Superior temporal gyrus (tissue), 1 donor: ENCODE measurements at regions not wholly inside any gene's neighbourhood (a gene's known extent, or its start where the extent isn't known, plus 50 kb on each side); places are given as distances from the start of the nearest gene placed in this dataset.

Source experiments
- DNase-seq: peaks from one replicate; pipeline ENCODE4 v3.0.0-alpha.2; 2016; ENCODE audit errors: extremely low spot score

DNA sequence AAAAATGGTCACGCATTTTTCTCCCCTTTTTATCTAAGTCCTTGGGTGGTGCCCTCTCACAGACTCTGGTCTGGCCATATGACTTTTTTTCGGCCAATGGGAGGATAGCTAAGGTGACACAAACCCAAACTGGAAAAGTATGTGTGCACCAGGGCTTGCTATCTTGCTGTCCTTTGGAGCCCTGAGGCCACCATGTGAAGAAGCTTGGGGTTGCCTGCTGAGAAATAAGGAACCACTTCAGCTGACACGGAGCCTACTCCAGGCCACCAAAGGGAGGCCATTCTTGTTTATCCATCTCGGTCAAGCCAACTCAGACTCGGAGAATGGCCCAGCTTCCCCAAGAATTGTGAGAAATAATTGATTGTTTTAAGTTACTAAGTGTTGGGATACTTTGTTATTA, 111.4 kb upstream of the ZFHX3 start:
- no peak for DNase-seq

DNA sequence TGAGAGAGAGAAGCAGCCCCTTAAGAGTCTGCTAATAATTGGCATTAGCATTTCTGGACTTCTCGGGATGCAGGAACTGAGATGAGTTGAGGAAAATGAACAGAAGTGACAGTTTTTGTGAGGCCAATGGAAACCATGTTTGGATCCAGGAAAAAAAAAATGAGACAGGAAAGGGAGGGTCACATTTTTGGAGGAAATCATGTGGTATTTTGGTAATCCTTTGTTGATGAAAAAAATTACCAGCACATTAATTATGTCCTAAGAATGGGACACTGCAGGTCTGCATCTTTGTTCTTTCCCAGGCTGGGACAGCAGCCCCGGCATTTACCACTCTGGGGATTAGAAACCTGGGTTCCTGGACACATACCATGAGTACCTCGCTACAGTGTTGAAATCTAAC, 109.9 kb upstream of the ZFHX3 start:
- DNase-seq = no peak

DNA sequence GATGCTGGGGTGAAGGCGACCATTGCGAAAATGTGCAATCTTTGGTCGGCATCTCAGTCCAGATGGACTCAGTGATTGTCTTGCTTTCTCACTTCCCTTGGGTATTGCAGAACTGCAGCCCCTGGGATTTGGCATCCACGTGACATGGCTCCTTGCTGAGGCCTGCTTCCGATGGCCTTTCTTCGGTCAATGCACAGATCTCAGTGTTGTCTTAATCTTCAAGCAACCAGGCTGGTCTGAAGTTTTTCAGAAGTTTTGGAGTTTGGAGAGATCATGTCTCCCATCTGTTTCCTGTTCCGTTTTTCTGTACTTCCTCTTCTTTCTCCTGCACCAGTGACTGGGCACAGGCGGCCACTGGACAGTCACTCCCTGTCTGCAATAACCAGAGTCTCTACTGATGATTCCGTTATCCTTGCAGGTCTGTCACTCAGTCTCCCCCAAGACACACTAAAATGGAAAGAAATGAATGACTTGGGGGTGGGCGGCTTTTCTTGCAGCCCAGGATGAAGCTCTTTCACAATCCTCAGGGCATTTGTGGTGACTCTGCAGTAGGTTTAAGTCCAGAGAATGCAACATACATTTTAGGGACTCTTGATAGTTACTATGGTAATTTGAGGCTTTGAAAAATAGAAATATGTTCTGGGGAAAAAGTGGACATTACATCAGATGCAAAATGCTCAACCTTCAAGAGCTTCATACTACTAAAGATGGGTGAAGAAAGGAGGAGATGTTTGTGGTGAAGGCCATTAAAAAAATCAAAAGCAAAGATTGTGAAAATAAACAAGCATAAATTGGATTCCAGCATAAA, 106.3 kb upstream of the ZFHX3 start:
- peak; percentile 37 for DNase-seq

DNA sequence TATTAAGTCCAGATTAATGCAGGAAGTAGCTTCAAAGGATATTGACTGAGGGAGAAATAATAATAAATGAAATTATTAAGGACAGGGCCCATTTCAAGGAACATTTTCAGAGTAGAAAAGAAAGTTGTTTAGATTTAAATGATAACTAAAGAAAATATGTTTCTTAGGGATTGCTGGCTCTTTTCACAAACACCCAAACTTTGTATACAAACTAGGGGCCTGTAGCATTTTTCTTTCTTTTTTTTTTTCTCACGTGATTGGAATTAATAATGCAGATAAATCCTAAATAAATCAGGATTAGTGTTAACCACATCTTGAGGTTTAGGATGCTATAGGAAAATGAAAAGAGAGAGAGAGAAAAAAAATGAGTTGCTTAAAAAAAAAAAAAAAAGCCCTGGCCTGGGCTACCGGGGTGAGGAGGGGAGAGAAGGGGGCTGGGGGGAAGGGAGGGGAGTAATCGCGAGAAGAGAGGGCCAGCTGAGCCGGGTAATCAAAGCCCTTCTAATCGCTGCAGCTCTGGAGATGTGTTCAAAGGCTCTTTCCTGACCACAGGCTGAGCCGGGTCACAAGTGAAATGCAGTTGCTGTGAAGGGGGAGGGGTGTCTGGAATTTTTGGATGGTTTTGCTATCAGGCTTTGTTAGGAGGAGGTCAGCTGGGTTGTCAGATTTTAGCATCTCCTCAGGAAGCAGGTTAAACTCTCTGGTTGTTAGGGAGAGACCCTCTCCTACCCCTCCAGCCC, 104.6 kb upstream of the ZFHX3 start:
- DNase-seq = no peak

DNA sequence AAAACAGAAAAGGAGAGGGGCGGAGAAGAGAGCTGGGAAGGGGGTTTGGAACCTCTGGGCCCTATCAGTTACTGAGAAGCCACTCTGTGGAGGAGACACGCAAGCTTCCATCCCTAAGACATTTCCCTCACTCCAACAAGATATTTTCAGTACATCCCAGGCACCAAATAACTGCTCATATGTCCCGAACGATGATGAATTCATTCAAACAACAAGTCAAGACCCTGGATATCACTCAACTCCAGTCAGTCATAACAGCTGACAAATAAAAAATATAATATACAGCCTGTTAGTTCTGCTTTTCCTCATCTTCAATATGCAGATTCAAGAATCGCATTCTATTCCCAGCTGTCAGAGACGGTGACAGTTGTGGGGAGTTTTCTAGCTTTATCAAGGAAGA, 104.0 kb upstream of the ZFHX3 start:
- no peak for DNase-seq

DNA sequence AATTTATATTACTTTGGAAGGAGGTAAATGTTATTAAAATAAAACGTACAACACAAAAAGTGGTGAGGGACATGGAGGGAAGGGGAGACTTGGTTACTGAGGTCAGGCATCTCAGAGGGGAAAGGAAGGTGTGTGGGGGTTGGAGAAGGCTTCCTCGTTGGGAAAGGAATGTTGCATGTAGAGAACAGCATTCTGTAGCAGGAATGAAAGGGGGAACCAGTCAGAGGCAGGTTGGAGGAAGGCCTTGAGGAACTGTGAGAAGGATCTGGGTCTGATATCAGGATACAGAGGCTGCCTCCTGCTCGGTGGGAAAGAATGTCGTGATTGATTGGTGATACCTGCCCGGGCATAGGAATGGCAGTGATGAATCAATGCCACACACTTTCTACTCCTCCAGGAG, 103.3 kb upstream of the ZFHX3 start:
- DNase-seq = no peak

DNA sequence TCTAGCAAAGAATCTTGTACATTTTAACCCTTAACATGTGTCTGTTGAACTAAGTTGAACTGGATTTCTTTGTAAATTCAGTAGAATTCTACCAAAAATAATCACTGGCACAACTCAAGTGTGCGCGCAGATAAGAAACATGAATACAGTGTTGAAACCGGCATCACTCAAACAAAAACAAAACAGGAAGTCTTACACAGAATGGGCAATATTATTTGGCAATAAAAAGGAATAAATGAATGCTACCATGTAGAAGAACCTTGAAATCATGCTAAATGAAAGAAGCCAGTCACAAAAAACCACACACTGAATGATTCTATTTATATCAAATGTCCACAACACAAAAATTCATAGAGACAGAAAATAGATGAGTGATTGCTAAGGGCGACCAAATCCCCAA, 102.9 kb upstream of the ZFHX3 start:
- DNase-seq = no peak

DNA sequence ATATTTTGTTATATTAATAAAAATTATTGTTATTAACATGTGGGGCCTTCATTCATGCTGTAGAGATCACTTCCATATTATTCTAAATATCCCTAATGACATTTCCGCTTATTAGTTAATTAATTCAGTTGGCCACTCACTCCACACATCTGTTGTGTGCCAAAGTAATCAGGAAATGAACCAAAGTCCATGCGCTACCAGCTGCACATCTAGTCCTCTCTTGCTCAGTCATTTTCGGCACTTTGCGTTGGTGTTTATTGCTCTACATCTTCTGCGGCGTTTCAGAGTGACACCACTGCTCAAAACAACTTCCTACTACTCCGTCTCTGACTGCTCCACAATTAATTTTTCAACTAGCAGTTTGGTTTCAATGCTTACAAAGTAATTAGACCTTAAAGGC, 101.4 kb upstream of the ZFHX3 start:
- DNase-seq = no peak

DNA sequence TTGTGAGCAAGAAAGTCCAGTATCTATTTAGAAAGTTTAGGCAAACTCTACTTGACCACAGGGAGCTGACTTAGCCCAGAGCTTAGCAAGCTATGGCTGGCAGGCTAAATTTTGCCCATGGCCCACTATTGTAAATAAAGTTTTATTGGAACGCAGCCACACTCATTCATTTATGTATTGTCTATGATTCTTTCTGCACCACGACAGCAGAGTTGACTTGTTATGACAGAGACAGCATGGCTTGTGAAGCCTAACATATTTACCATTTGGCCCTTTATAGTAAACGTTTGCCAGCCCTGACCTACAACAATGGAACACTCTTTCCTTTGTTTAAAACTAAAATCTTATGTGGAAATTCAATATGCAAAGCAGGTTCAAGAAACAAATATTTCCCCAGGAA, 100.0 kb upstream of the ZFHX3 start:
- no peak for DNase-seq

DNA sequence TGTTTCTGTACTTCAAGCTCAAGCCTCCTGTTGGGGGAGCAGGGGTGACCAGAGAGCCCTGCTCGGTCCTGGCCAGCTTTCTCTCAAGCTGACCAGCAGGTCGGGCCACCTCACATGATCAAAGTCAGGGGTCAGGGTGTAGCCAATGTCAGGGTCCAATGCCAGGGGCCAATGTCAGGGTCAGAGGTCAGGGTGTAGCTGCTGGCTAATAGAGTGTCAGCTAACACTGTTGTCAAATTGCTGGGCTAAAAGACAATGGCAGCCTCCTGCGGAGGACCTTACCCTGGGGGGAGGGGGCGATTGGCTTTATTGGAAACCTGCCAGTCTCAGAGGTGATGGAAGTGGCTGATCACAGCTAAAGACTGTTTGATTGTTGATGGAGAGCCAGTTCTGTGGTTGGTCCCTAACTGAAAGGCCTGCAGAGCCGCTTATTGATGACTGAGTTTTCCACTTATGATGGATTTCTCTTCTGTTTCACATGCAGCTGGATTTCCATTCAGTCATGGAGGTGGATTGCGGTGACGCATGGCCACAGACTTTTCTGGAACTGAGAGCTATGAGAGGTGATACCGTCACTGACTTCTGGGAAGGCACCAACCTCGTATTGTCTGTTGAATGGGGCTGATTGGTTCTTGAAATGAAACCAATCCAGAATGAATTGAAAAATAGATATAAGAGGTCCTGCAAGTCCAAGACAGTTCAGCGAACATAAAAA, 97.4 kb upstream of the ZFHX3 start:
- DNase-seq = no peak

DNA sequence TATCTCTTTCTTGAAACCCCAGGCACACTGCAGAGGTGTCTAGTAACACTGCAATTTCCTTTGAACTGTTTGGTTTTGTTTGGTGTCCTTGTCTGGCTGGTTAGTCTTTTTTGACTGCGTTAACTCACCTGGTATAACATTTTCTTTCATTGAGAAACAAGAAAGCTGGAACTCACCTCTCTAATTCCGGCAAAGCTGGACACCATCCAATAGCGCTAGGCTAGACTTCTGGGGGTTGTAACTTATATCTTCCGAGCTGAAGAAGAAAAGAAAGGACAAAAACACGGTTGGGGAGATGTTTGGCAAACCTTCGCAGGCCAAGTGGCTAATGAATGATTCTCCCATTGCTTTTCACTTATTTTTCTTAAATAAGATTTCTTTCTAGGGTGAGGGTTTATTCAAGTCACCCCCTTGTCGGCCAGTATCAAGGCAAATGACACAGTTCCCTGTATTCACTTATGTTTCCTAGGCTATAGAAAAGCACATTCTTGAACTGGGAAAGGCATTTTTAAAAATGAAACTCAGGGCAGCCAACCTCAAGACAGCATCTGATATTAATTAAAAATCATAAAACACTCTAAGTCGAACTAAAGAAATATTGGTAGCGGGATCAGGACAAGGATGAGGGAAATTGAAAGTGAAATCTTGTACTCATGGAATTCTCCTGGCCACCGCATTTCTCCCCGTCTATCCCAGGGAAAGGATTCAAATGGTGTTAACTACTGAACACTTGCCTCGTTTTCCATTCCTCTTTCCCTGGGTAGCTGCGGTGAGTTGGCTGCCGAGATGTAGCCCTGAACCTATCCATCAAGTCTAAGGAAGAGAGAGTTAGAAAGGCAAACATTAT, 95.9 kb upstream of the ZFHX3 start:
- no peak for DNase-seq

DNA sequence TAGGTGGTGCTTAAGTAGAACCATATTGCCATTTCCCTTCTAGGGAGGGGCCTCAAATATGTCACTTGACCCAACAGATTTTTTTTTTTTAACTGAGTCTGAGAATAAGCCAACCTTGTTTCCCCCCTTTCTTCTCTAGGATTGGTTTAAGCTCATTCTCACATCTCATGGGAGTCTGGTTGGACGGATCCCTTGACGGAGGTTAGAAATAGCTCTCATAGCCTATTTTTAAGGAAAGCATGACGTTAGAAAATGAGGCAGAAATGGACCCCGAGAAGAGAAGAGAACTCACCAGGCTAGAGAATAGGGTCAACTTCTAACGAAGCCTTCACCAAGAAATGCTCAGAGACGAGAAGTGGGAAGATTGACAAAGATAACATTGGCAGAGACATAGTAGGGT, 95.1 kb upstream of the ZFHX3 start:
- DNase-seq = no peak

DNA sequence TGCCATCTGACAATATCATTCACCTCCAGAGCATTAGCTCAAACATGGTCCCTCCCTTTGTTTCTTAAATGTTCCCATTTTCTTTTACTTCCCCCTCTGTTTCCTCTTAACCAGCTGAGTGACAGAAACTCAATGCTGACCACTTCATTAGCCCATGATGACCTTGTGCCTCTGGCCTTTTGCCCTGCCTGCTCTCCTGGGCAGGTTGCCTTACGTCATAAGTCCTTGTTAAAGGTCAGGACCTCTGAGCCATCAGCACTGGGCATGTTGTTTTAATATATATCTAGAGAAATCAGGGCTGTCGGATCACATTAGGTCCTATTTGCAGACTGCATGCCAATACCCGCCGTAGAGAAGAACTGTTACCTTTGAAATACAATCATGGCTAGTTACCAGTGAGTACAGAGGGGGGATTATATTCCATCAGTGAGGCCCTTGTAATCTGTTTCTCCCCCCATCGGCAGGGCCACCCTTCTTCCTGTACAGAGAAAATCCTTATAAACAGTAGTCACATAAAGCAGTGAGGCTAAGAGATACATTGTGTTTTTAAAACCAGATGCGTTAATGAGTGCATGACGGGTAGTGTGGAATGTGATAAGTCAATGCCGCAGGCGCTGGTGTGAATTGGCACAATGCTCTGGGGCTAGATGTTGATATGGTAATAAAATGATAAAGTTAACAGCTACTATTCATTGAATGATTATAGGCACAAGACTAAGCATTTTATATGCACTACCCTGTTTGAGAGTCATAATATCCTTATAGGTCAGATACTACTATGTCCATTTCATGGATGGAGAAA, 94.3 kb upstream of the ZFHX3 start:
- DNase-seq = no peak

DNA sequence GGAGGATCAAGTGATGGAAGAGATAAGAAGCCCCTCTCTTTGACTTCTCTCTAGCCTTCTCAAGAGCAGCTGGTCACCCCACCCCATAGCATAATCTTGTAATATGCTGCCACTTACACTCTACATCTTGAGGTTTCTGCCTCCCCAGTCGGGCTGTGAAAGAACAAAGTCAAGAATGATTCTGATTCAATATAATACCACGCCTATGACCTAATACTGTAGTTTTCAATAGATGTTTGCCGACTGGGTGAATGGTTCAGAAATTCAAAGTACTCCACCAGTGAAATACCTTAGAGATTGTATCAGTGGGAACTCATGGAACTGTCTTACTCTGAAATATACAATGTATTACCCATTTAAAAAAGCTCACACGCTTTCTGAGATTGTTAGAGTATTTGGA, 93.0 kb upstream of the ZFHX3 start:
- DNase-seq = no peak

DNA sequence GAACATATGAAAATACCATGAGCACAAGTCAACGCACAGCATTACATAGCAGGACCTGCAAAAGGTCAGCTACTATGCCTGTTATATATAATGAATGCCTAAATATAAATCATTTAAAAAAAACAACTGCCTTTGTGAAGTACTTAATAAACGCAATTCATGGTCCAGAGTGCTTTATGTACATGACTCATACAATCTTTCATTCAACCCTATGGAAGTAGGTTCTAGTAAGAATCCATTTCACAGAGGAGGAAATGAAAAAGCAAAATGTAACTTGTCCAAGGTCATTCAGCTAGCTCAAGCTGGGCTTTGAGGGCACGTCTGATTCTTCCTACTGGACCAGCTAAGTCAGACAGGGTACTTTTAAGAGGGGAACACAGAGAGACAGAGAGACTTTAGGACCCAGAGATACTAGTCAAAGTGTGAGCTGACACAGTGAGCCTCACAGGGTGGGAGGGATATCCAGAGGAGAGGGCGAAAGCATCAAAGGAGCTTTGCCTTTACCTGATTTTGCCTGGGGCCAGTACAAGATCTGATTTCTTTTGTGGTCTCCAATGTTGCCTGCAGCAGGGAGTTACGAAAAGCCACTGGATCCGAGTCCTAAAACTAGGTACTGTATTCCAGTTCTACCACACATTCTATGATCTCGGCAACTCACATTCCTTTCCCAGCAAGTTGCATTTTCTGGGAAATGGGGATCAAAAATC, 83.4 kb upstream of the ZFHX3 start:
- DNase-seq = no peak

DNA sequence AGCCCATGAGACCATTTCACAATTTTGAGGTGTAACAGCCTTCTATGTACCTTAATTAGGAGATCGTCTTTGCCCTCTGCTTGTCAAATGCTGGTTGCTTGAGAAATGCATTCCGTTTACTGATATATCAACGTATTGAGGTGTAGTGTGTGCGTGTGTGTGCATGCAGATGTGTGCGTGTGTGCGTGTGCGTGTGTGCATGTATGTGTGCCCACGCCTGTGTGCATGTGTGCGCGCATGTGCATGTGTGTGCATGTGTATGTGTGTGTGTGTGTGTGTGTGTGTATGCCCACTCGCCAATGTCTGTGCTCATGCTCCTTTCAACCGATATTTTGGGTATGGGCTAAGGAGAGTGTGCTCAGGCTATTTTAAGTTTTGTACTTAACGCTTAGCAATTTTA, 81.5 kb upstream of the ZFHX3 start:
- no peak for DNase-seq

DNA sequence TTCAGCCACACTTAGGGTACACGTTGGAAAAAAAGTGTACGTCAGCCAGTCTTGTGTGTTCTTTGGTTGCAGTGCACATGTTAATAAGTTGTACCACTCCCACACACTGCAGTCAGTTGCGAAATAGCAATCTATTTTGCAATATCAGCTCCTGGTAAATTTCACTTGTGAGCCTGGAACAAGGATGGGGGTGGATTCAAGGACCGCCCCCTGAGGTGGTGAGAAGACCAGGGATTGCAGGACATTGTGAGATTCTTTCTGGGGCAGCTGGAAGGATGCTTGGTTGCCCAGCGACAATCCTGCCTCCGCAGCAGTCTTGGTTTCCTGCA, 78.6 kb upstream of the ZFHX3 start:
- DNase-seq = peak; percentile 29

DNA sequence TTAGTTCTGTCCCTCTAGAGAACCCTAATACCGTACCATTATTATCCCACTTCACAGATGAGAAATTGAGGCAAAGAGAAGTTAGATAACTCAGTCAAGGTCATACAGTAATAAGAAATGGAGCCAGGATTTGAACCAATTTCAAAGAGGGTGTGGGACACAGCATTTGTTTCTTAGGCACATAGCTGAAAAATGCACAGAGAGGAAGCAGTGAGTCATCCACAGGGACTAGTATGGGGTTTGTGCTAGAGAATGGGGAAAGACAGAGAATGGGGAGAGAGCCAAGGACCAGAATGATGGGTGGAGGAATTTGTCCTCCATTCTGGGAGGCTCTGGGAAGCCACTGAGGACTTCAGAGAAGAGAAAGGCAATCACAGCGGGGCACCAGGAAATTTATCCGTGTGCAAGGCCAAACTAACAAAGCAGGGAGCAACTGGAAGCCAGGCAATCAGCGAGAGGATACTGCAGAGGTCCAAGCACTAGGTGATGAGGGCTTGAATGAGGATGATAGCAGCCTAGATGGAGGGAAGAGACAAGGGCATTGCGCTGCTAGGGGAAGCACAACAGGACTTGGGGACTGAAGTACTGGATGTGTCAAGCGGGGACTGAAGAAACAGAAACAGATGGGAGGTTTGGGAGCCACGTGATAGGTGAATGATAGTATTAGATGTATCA, 78.1 kb upstream of the ZFHX3 start:
- DNase-seq = no peak

DNA sequence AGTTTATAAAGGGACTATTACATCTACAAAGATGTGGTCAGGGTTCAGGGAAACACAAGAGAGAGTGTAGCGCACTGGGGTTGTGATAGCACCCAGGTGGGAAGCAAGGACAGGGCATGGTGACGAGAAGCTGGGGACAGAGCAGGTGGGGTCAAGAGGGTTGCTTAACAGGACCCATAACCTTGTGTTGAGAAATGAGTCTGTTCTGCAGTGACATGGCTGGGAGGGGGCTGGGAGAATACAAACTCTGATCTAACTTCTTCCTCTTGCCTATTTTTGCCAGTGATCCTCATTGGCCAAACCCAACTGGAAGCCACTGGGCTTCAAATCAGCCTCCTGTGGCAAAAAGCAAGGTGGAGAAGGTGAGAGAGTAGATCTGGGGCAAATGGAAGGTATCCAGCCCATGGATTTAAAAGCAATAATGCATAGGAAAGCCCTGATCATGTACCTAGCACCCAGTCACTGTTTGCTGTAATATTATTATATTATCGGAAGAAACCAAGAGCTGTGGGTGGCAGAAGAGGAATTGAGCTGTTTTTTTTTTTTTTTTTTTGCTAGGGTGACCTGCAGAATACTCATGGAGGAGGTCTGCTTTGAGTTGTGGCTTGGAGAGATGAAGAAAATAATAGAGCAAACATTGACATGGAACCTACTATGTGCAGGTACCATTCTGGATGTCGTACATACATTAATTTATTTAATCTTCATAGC, 76.9 kb upstream of the ZFHX3 start:
- no peak for DNase-seq
